ENCODE measurements at regions not wholly inside any gene's neighbourhood (a gene's known extent, or its start where the extent isn't known, plus 50 kb on each side); places are given as distances from the start of the nearest gene placed in this dataset.
"Not testable (repeated sequence)": the region's sequence is repeated elsewhere in the genome, so short reads cannot be mapped to it uniquely, and the experiment has no call there.

DNA sequence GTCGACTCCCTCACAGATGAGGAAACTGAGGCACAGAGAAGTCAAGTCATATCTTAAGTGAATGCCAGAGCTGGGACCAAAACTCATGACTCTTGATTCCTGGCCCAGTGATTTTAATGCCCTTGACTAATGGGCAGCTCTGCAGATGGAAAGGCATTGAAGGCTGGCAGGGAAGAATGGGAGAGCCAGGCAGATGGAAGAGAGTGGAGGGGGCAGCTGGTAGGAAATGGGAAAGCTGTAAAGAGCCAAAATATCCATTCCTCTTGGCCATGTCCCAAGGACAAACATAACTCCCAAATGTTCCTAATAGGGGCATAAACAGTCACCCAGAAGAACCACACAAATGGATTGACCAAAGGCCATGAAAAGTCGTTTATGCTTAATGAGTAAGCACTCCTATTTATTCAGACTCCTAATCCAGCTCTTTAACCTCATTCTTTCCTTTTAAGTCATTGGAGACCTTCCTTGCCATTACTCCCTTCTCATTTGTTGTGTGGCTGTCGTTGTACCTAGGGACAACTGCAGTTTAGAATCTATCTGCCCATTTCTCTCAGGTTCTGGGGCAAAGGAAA is 330.5 kb upstream of the ROPN1 start:
- no peak for DNase-seq

DNA sequence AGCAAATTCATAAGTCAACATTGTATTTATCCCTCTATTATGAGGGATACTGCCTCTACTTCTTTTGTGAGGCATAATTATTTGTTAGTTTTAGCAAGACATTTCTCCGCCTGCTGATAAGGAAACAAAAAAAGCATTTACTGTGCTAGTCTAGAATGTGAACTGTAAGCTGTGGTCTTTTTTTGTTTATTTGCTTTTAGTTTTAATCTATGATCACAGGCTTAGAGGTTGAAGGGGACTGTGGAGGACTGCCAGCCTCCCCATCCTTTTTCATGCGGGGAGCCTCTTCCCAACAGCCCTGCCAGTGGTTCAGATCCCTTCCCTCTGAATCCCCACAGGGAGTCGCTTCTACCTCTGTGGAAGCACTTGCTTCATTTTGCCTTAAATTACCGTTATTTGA is 331.0 kb upstream of the ROPN1 start:
- no peak for DNase-seq

DNA sequence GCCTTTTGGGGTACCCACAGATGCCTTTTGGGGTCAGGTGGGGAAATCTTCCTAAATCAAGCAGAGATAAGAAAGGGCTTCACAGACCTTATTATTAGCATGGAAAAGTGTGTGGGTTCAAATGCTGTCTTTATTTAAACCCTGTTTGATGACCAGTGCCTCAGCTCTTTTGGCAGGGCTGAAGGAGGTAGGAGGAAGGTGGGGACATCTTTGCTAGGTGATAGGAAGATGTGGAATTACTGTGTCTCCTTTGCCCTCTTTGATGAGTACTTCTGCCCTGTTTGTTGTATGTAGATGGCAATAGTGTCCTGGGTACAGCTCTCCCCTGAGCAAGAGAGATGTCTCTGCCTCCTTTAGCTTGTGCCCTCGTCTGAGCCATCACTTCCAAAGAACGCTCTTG is 333.3 kb upstream of the ROPN1 start:
- DNase-seq = no peak

DNA sequence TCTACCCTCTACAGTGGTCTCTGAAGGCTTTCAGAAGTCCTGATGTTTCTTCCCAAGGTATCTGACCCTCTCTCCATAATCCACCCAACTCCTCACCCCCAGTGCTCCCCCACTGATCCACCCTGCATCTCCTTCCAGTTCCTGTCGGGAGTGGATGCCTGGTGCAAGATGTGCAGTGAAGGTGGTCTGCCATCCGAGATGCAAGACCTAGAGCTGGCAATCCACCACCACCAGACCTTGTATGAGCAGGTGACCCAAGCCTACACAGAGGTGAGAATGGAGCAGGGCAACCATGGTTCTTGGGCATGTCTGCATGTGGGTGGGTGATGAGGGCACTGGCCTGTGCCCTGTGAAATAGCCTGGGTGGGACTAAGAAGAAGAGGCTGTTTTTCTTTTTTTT is 337.8 kb upstream of the ROPN1 start:
- no peak for DNase-seq

DNA sequence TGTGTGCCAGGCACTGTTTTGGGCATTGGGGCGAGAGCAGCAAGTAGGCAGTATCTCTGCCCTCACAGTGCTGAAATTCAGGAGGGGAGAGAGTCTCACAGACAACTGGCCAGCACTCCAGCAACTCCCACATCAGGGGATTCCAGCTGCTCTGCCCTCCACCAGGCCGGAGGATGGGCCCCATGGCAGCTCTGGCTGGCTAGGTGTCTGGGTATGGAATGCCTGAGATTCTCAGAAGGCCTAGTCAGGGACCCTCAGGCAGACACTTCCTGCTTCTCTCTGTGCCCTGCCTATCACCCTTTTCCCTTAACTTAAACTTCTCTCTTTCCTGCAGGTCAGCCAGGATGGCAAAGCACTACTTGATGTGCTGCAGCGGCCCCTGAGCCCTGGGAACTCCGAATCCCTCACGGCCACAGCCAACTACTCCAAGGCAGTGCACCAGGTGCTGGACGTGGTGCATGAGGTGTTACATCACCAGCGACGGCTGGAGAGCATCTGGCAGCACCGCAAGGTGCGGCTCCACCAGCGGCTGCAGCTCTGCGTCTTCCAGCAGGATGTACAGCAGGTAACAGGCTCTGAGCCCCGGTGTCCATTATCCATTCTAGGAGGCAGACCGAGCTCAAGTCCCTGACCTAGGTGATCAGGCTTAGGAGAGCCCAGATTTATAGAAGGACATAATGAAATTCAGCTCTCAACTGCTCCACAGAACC is 342.2 kb upstream of the ROPN1 start:
- DNase-seq = no peak

DNA sequence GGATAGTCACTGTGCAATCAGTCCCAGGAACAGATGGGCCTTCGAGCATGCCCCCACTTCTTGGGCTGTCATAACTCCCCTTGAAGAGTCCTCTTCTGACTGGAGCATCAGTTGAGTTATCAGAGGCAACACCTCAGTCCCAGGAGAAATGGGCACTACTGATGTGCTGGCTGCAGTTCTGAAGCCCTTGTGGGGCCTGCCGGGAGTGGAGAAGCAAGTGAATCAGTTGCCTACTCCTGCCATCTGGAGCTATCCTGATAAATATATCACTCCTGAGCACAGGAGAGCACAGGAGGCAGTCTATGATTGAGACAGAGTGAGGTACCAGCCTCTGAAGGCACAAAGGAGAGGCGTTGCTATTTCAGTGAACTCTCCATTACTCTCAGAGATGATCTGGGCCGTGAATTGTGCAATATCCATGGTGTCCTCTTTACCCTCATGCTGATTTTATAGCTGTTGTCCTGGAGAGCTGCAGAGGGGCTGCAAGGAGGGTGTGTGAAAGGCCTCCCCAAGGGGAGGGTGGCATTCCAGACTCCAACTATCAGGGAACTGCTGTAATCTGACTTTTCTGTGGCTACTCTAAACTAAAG is 344.2 kb upstream of the ROPN1 start:
- no peak for DNase-seq

DNA sequence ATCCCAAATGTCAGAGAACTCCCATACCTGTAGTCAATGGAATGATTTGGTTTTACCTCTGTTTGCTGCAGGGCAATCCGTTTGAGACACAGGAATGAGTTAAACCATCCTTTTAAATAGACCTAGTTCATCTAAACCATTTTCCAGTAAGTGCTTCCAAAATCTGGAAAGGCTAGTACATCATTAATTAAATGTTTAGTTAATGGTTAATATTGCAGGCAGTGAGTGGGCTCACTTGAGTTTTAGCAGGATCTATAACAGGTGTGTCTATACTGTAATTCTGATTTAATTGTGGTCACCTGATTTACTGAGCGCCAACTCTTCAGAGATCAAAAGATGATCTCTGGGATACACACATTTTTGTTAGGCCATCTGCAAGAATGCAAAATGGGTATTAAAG is 353.9 kb upstream of the ROPN1 start:
- DNase-seq = no peak

DNA sequence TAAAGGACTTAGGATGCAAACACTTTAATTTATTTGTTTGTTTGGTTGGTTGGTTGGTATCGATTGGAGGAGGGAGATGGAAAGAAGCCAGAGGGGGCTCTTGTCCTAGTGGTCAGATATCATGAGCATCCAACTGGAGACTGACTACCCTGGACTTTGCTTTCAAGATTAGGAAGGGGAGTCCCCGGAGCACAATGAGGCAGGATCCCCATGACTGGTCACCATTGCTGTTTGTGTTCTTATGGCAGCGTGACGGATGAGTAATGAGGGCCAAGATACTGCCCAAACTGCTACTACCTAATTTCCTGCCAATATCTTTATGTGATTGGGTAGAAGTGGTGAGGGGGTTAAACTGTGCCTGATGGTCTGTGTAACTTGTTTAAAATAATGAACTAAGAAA is 354.6 kb upstream of the ROPN1 start:
- no peak for DNase-seq

DNA sequence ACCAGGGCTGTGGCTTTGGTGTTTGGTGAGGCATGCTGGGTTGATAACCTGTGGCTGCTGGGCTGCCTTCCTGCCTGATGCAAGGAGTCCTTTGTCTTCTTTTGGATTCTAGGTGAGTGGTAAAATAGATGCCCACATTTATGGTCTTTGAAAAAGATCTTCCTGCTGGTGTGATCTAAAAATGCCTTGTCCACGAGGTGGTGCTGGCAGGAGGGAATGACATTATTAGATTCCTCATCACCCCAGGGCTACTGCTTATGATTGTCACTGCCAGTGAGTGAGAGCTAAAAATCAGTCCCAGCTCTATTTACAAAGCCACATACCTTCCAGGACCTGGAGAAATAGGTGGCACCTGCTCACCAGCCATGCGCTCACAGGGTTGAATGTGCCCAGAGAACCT is 355.5 kb upstream of the ROPN1 start:
- DNase-seq = no peak

DNA sequence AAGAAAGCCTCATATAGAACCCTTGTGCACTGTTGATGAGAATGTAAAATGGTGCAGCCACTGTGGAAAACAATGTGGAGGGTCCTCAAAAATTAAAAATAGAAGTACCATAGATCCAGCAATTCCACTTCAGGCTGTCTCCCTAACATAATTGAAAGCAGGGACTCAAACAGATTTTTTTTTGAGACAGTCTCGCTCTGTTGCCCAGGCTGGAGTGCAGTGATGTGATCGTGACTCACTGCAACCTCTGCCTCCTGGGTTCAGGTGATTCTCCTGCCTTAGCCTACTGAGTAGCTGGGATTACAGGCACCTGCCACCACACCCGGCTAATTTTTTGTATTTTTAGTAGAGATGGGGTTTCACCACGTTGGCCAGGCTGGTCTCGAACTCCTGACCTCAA is 356.6 kb upstream of the ROPN1 start:
- not testable (repeated sequence) for DNase-seq

DNA sequence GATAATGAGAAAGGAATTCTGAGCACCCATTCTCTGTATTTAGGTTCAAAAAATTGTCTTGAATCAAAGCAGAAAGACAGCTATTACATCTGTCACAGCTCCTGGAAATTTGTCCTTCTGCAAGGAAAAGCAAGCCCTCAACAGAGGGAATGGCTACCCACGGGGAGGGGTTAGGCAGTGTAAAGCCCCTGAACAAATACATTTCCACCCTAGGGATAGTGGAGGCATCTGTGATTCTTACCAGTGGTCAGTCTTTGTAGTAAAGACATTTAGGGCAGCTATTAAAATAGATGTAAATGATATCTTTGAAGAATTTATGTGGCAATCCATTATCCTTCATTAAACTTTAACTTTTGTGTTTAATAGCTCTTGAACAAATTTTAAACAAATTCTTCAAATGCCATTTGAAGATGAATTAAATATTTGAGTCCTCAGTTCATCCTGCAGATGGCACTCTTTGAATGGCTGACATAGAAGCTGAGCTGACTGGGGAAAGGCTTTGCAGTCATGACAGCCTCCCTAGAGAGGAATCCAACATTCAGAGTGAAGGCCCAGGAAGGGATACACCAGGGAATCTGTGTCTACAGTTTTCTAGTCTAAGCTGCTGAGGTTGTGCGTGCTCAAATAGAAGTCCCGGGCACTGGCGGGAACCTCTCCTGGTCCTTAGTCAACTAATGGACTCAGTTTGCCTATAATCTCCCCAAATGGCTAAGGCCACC is 359.7 kb upstream of the ROPN1 start:
- no peak for DNase-seq

DNA sequence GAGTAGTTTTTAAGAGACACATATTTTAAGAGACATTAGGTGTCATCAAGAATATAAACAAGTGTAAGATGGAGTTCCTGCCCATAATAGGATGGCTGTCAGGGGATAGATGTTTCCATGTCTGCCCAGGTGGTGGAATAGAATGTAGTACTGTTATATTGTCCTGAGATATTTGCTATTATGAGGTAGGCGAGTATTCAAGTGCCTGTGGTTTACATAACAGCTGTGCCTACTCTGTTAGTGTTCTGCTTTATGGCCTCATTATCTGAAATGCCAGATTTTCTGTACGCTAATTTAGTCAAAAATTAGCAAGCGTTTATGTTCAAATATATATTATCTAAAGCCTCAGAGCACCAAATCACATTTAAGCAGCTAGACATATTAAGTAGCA is 360.2 kb upstream of the ROPN1 start:
- no peak for DNase-seq

DNA sequence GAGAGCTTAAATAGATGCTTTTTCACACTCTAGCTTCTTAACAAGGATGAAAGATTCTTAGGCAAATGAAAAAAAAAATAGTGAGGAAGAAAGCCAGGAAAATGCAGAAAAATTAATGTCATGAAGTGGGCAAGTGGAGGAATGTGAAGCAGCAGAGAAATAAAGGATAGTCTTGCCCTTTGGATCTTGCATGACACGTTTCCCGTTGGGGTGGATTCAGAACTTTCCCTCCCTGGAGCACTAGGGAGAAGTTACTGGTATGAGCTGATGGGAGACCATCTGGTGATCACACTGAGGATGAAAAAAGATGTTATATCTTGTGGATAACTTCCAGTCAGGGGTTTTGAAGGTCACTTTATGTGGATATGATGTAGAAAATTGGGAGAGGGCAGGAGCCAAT is 361.8 kb upstream of the ROPN1 start:
- no peak for DNase-seq

DNA sequence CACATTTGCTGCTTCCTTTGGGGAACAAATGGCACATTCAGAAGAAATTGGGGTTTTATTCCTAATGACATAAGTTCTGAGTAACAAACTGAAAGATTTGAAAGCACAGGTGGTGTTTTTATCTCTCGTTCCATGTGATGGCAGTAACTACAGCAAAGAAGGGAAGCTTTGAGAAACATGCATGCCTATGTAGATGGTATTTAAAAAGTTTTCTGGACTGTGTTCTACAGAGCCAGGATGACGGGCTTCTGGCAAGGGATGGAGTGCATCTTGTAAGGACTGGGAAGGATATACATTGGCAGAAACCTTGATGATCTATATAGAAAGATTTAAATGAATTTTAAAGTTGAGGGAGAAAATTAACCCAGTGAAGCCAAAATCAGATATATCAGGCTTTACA is 362.2 kb upstream of the ROPN1 start:
- DNase-seq = no peak

DNA sequence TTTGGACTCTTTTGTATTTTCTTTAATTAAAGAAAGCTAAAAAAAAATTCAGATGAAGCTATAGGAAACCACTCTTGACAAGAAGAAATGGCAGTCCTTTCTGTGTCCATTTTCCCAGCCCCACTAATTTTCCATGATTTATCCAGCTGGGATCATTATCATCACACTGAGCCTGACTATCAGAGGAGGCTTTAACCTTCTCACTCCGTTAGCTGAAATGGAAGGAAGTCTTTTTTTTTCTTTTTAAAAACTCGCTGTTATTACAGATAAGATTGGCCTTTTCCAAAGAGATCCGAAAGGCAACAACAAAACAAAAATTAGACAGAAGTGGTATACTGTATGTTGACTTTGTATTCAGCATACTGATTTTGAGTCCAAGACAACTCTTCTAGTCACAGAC is 366.2 kb upstream of the ROPN1 start:
- no peak for DNase-seq

DNA sequence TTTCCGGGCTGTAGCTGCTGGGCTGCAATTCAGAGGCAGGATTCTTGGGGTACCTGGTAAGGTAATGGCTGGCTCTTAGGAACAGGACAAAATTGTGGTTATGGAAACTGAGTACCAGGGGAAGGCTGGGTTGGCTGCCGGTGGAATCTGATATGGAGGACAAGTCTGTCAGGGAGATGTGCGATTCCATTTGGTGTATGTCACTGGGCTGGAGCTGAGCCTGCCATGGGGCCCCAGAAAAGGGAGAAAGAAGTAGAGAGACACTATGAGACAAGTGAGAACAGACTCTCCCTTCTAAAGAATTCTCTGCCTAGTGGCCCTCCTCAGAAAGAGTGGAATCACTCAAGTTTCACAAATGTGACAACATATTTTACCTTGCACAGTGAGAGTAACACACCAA is 368.2 kb upstream of the ROPN1 start:
- no peak for DNase-seq

DNA sequence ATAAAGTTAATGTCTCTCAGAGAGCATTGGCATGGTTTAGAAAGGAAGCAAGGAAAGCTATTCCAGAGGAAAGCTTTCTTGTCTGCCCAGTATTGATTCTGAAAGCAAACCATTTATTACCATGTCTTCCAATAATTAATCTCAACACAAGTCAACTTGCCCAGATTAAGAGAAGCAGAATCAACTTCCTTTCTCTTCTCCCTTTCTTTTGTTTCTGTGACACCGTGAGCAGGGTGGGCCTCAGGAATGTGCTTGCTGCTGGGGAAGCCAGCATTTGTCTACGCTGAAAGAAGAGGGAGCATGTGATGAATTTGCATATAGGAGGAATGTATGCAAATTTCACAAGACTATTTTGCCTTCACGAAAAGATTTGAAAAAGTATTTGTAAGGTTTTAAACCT is 368.6 kb upstream of the ROPN1 start:
- no peak for DNase-seq

DNA sequence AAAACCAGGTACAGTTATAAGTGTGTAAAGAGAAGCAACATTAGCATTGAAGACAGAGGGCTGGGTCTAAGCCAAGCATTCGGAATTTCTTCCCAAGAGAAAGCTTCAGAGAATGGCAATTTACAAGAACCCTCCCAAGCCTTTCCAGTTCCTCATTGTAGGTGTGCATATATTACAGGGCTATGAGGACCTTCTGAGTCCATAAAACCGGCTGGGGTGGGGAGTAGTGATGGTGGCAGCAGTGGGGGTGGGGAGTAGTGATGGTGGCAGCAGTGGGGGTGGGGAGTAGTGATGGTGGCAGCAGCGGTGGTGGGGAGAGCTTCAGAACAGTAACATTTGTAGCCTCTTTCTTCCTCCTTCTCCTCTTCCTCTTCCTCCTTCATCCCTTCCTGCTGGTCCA is 368.7 kb upstream of the UMPS start:
- no peak for DNase-seq

DNA sequence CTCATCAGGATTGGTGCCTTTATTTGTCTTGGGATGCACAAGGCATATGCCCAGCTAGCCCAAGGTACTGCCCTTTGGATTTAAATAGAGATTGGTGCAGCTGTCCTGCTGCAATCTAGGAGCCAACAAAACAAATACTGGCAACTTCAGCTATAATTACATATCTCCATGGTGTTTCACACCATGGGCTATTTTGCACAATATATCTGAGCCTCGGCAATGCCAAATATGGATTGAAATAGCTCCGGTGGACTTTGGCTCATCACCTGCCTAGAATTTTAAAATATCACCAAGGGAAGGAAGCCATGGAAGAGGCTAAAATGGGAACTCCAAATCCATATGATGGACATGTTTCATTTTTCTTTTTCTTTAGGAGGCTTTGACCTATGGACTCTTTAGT is 367.8 kb upstream of the UMPS start:
- no peak for DNase-seq

DNA sequence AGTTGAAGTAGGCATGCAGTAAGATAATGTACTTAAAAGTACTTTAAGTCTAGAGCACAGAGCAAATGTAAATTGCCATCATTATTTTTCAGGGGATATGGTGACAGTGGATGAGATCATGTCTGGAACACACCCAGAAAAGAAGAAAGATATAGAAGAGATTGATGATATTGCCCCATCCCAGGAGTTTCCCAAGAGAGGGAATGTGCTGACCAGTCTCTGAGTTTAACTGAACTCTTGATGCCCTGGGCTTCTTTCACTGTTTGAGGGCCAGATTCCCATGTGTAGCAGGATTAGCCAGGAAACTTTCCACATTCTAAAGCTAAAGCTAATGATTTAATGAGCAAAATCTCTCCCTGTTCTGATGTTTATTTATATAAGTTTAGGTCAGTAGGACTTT is 366.8 kb upstream of the UMPS start:
- no peak for DNase-seq

DNA sequence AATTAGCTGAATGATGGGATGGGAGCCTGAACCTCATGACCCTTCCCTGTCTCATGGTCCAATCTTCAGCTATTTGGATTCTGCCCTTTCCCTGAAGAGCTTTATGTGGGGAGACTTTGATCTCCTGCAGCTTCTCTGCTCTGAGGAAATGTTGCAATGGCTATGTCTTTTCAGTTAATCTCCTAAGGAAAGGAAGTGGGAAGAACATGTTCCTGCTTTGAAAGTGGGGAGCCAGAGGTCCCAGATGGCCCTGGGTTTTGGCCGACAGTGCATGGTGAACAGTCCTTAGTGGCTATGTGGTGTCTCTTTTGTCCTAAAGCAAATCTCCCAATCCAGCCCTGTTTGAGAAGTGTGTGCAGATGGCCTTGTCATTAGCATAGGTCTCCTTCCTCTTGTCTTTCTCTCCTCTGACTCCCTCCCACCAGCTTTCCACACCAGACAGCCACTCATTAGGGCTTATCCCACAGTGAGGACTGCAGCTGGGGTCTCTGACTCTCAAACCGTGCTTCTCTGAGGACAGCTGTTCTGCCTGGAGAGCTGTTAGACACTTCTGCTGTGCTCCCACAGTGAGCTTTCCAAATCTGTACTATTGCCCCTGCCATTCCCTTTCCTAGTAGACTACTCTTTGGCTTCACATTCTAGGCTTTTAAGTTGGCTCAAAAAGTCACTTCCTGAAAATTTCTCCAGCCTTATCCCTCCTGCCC is 365.8 kb upstream of the UMPS start:
- no peak for DNase-seq

DNA sequence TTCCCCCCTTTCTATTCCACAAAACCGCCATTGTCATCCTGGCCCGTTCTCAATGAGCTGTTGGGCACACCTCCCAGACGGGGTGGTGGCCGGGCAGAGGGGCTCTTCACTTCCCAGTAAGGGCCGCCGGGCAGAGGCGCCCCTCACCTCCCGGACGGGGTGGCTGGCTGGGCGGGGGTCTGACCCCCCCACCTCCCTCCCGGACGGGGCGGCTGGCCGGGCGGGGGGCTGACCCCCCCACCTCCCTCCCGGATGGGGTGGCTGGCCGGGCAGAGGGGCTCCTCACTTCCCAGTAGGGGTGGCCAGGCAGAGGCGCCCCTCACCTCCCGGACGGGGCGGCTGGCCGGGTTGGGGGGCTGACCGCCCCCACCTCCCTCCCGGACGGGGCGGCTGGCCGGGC is 363.6 kb upstream of the UMPS start:
- not testable (repeated sequence) for DNase-seq

DNA sequence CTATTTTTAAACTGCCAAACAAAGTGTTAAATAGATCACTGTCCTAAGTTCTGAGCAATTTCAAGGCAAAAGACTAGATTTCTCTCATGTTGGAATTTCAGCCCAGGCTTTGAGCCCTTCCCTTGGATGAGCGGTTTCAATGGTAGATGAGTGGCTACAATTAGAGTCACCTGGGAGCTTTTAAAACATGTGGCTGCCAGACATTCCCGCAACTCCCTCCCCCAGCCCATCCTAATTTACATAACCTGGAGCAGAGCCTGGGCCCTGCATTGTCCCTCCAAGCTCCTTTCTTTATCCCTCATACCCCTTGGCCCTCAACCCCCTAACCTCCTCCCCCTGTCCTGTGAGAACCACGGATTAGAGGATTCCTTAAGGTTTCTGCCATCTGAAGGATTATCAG is 357.5 kb upstream of the UMPS start:
- DNase-seq = no peak

DNA sequence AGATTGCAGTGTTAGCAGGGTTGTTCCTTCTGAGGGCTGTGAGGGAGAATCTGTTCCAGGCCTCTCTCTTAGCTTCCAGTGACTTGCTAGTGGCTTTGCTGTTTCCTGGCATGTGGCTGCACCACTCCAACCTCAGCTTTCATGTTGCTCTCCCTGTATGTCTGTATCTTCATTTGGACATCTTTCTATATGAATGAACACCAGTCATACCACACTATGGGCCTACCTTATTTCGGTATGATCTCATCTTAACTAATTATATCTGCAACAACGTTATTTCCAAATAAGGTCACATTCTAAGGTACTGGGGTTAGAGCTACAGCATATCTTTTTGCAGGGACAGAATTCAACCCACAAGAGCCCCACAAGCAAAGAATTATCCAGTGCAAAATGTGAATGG is 356.7 kb upstream of the UMPS start:
- DNase-seq = no peak
